Keratinocyte (primary cell): ENCODE measurements at regions not wholly inside any gene's neighbourhood (a gene's known extent, or its start where the extent isn't known, plus 50 kb on each side); places are given as distances from the start of the nearest gene placed in this dataset.

Source experiments
- EZH2 ChIP-seq: IDR thresholded peaks from one replicate; pipeline ENCODE4 v1.6.1; 2012; ENCODE audit warnings: inconsistent platforms, mild to moderate bottlenecking, low read length, moderate library complexity
- TF ChIP-seq, protein P1 (sequence below), 3 experiments: IDR thresholded peaks in 1 of 3; conservative IDR thresholded peaks in 1 of 3; optimal IDR thresholded peaks in 1 of 3; 2 replicates in 2 of 3; 3 replicates in 1 of 3; pipeline versions ENCODE3 to v1.5.1; 2011; ENCODE audit warnings: low read length in 3 of 3, mild to moderate bottlenecking in 3 of 3, moderate library complexity in 2 of 3, control low read depth in 1 of 3, inconsistent platforms in 1 of 3; ENCODE audit not compliant: insufficient read depth in 2 of 3; ENCODE audit errors: extremely low read depth in 1 of 3

DNA sequence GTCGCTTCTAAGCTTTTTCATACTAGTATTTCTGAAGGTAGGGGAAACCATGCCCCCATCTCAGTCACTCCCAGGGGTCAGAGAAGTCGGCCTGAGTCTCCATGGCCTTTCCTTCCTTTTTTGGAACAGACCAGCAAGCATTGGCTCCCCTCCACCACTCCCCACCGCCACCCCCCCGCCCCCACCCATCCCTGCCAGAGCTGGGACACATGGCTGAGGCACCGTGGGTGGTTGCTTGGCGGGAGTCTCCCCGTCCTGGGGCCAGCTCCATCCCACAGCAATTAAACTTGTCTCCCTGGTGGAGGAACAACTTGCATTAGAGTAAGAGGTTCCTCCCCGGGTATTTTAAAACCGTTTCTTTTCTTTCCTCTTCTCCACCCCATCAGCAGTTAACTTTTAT, 100.8 kb upstream of the TFPI start:
- TF ChIP-seq, protein P1, sequence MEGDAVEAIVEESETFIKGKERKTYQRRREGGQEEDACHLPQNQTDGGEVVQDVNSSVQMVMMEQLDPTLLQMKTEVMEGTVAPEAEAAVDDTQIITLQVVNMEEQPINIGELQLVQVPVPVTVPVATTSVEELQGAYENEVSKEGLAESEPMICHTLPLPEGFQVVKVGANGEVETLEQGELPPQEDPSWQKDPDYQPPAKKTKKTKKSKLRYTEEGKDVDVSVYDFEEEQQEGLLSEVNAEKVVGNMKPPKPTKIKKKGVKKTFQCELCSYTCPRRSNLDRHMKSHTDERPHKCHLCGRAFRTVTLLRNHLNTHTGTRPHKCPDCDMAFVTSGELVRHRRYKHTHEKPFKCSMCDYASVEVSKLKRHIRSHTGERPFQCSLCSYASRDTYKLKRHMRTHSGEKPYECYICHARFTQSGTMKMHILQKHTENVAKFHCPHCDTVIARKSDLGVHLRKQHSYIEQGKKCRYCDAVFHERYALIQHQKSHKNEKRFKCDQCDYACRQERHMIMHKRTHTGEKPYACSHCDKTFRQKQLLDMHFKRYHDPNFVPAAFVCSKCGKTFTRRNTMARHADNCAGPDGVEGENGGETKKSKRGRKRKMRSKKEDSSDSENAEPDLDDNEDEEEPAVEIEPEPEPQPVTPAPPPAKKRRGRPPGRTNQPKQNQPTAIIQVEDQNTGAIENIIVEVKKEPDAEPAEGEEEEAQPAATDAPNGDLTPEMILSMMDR (optimal IDR thresholded peaks at IDR 0.05 in 1 of 3, IDR thresholded peaks at IDR 0.05 in 1 of 3, conservative IDR thresholded peaks at IDR 0.05 in 1 of 3; ENCODE audit: extremely low read depth in 1 of 3, insufficient read depth in 2 of 3, low read length in 3 of 3): no peak
- TF ChIP-seq EZH2: no peak
